H1 (cell line): ENCODE measurements at regions not wholly inside any gene's neighbourhood (a gene's known extent, or its start where the extent isn't known, plus 50 kb on each side); places are given as distances from the start of the nearest gene placed in this dataset.

Experiments used
- HDAC2 ChIP-seq, 2 experiments: fragments of 300-600 bp in 1 of 2; sonication (generic) in 1 of 2; IDR thresholded peaks; 2 replicates each; pipeline ENCODE4 v1.6.1; 2011 to 2012; ENCODE audit warnings: low read depth in 2 of 2, low read length in 2 of 2, mild to moderate bottlenecking in 2 of 2, moderate library complexity in 2 of 2, borderline replicate concordance in 1 of 2, inconsistent platforms in 1 of 2
- POLR2AphosphoS5 ChIP-seq: IDR thresholded peaks from 2 replicates; pipeline ENCODE4 v1.6.1; 2011; ENCODE audit warnings: low read depth, low read length
- SAP30 ChIP-seq: fragments of 300-600 bp; sonication (generic); IDR thresholded peaks from 2 replicates; pipeline ENCODE4 v1.7.1; 2012; ENCODE audit warnings: low read length, moderate library complexity, mild to moderate bottlenecking, inconsistent platforms; ENCODE audit not compliant: insufficient read depth, insufficient replicate concordance
- SIN3A ChIP-seq, 2 experiments: IDR thresholded peaks in 1 of 2; conservative IDR thresholded peaks in 1 of 2; 2 replicates each; pipeline ENCODE4 v1.6.1; 2011 to 2012; ENCODE audit warnings: low read length in 2 of 2, improper control_type of control experiment in 1 of 2, low read depth in 1 of 2, mild to moderate bottlenecking in 1 of 2
- TF ChIP-seq, protein P1 (sequence below), 3 experiments: IDR thresholded peaks; 1 replicate in 2 of 3; 2 replicates in 1 of 3; pipeline versions ENCODE4 v1.5.1 to v1.6.1; 2011; ENCODE audit warnings: low read length in 3 of 3, mild to moderate bottlenecking in 3 of 3, inconsistent platforms in 2 of 3, low read depth in 1 of 3, moderate library complexity in 1 of 3; ENCODE audit not compliant: insufficient read depth in 1 of 3; ENCODE audit errors: control extremely low read depth in 1 of 3
- TF ChIP-seq, protein P2 (sequence below): IDR thresholded peaks from 2 replicates; pipeline ENCODE4 v1.6.1; 2011; ENCODE audit warnings: low read depth, mild to moderate bottlenecking, low read length; ENCODE audit not compliant: insufficient read depth

DNA sequence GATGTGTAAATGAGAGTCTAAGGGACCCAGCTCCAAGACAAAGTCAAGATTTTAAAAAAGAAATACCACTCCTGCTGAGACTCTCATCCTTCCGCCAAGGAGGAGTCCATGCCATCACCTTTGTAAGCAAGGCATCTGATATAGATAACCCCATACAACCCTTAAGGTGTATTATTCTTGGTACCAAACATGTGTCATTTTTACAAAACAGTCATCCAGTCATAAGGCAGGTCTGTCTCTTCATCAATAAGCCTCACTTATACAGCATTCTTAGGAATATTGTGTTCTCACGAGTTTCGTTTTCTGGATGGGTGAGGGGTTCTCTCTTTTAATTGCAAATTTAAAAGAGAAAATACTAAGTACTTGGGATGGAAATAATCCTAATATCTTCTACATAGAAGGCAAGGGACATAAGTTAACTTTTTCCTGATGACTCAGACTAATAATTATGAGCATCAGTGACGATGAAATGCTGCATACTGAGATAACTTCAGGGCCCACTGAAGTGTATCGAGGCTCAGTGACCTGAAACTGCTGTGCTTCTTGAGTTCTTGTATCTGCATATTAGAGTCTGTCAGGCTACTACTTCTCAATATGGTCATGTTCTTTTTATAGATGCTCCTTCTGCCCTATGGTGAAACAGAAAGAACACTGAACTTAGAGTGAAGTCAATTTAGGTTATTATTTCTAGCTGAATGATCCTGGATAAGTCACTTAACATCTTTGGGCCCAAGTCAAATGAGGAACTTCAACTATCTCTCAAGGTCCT lies 166.6 kb downstream of the KLF12 start (continued):
- TF ChIP-seq, protein P1, sequence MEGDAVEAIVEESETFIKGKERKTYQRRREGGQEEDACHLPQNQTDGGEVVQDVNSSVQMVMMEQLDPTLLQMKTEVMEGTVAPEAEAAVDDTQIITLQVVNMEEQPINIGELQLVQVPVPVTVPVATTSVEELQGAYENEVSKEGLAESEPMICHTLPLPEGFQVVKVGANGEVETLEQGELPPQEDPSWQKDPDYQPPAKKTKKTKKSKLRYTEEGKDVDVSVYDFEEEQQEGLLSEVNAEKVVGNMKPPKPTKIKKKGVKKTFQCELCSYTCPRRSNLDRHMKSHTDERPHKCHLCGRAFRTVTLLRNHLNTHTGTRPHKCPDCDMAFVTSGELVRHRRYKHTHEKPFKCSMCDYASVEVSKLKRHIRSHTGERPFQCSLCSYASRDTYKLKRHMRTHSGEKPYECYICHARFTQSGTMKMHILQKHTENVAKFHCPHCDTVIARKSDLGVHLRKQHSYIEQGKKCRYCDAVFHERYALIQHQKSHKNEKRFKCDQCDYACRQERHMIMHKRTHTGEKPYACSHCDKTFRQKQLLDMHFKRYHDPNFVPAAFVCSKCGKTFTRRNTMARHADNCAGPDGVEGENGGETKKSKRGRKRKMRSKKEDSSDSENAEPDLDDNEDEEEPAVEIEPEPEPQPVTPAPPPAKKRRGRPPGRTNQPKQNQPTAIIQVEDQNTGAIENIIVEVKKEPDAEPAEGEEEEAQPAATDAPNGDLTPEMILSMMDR (IDR thresholded peaks at IDR 0.05; ENCODE audit: control extremely low read depth in 1 of 3, insufficient read depth in 1 of 3, low read depth in 1 of 3, low read length in 3 of 3), result no peak
- TF ChIP-seq, protein P2, sequence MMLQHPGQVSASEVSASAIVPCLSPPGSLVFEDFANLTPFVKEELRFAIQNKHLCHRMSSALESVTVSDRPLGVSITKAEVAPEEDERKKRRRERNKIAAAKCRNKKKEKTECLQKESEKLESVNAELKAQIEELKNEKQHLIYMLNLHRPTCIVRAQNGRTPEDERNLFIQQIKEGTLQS, result no peak
- TF ChIP-seq POLR2AphosphoS5, result no peak
- no peak for TF ChIP-seq SAP30
- no peak for TF ChIP-seq HDAC2 (IDR thresholded peaks at IDR 0.05; ENCODE audit: borderline replicate concordance in 1 of 2, low read depth in 2 of 2, low read length in 2 of 2)
- no peak for TF ChIP-seq SIN3A (conservative IDR thresholded peaks at IDR 0.05 in 1 of 2, IDR thresholded peaks at IDR 0.05 in 1 of 2; ENCODE audit: low read depth in 1 of 2, low read length in 2 of 2)
